ENCODE measurements at regions not wholly inside any gene's neighbourhood (a gene's known extent, or its start where the extent isn't known, plus 50 kb on each side); places are given as distances from the start of the nearest gene placed in this dataset.

- DNase-seq, result no peak
- FAIRE-seq, result no peak
- H3K4me1 ChIP-seq (ENCODE audit: control insufficient read depth in 2 of 3, insufficient read depth in 2 of 3, low read depth in 1 of 3, low read length in 3 of 3), result no peaks in the 10 kb centered on the region
- no peaks in the 10 kb centered on the region for H3K9me3 ChIP-seq (ENCODE audit: control insufficient read depth in 2 of 3, insufficient read depth in 1 of 3, low read length in 3 of 3)
- no peak overlapping the region for H3K27ac ChIP-seq (ENCODE audit: low read depth in 2 of 2, low read length in 2 of 2)
- intact Hi-C loops (cut with DNase I), result no loop called here
- TF ChIP-seq CTCF (IDR thresholded peaks at IDR 0.05; ENCODE audit: borderline replicate concordance, extremely low read depth, insufficient read depth), result no peak
- no peaks in the 10 kb centered on the region for H3K27me3 ChIP-seq (ENCODE audit: control insufficient read depth, insufficient read depth, low read length)
- no peaks in the 10 kb centered on the region for H3K36me3 ChIP-seq (ENCODE audit: control insufficient read depth in 2 of 3, insufficient read depth in 3 of 3, low read length in 3 of 3)
- H3K4me3 ChIP-seq (ENCODE audit: low read length in 3 of 3), result no peak overlapping the region
- H3K9ac ChIP-seq (ENCODE audit: low read length in 3 of 3), result no peak overlapping the region
Measured at GRCh38 chr21:29454179-29454578, 155.5 kb downstream of the BACH1 start.

GRCh38 chr21:29462479-29462878 is 163.8 kb downstream of the BACH1 start:
- no peak for DNase-seq
- no peaks in the 10 kb centered on the region for H3K27me3 ChIP-seq (ENCODE audit: control insufficient read depth, insufficient read depth, low read length)
- no peaks in the 10 kb centered on the region for H3K36me3 ChIP-seq (ENCODE audit: control insufficient read depth in 2 of 3, insufficient read depth in 3 of 3, low read length in 3 of 3)
- TF ChIP-seq CTCF (IDR thresholded peaks at IDR 0.05; ENCODE audit: borderline replicate concordance, extremely low read depth, insufficient read depth), result no peak
- intact Hi-C loops (cut with DNase I), result no loop called here
- H3K27ac ChIP-seq (ENCODE audit: low read depth in 2 of 2, low read length in 2 of 2), result no peak overlapping the region
- H3K4me3 ChIP-seq (ENCODE audit: low read length in 3 of 3), result no peak overlapping the region
- H3K4me1 ChIP-seq (ENCODE audit: control insufficient read depth in 2 of 3, insufficient read depth in 2 of 3, low read depth in 1 of 3, low read length in 3 of 3), result no peaks in the 10 kb centered on the region
- FAIRE-seq, result no peak
- no peaks in the 10 kb centered on the region for H3K9me3 ChIP-seq (ENCODE audit: control insufficient read depth in 2 of 3, insufficient read depth in 1 of 3, low read length in 3 of 3)
- no peak overlapping the region for H3K9ac ChIP-seq (ENCODE audit: low read length in 3 of 3)

GRCh38 chr21:29465546-29465945 is 166.8 kb downstream of the BACH1 start:
- Histone ChIP-seq H3K9me3 (ENCODE audit: control insufficient read depth in 2 of 3, insufficient read depth in 1 of 3, low read length in 3 of 3) (no peaks in the 10 kb centered on the region), H3K36me3 (ENCODE audit: control insufficient read depth in 2 of 3, insufficient read depth in 3 of 3, low read length in 3 of 3) (no peaks in the 10 kb centered on the region), H3K4me3 (ENCODE audit: low read length in 3 of 3) (no peak overlapping the region), H3K4me1 (ENCODE audit: control insufficient read depth in 2 of 3, insufficient read depth in 2 of 3, low read depth in 1 of 3, low read length in 3 of 3) (no peaks in the 10 kb centered on the region), H3K9ac (ENCODE audit: low read length in 3 of 3) (no peak overlapping the region), H3K27ac (ENCODE audit: low read depth in 2 of 2, low read length in 2 of 2) (no peak overlapping the region), H3K27me3 (ENCODE audit: control insufficient read depth, insufficient read depth, low read length) (no peaks in the 10 kb centered on the region)
- intact Hi-C loops (cut with DNase I), result no loop called here
- DNase-seq (no peak), FAIRE-seq (no peak)
- TF ChIP-seq CTCF (IDR thresholded peaks at IDR 0.05; ENCODE audit: borderline replicate concordance, extremely low read depth, insufficient read depth), result no peak

- TF ChIP-seq CTCF (IDR thresholded peaks at IDR 0.05; ENCODE audit: borderline replicate concordance, extremely low read depth, insufficient read depth), result no peak
- Histone ChIP-seq H3K9ac (ENCODE audit: low read length in 3 of 3) (no peak overlapping the region), H3K9me3 (ENCODE audit: control insufficient read depth in 2 of 3, insufficient read depth in 1 of 3, low read length in 3 of 3) (no peaks in the 10 kb centered on the region), H3K4me3 (ENCODE audit: low read length in 3 of 3) (no peak overlapping the region), H3K27me3 (ENCODE audit: control insufficient read depth, insufficient read depth, low read length) (no peaks in the 10 kb centered on the region), H3K4me1 (ENCODE audit: control insufficient read depth in 2 of 3, insufficient read depth in 2 of 3, low read depth in 1 of 3, low read length in 3 of 3) (no peaks in the 10 kb centered on the region), H3K36me3 (ENCODE audit: control insufficient read depth in 2 of 3, insufficient read depth in 3 of 3, low read length in 3 of 3) (no peaks in the 10 kb centered on the region), H3K27ac (ENCODE audit: low read depth in 2 of 2, low read length in 2 of 2) (no peak overlapping the region)
- intact Hi-C loops (cut with DNase I), result no loop called here
- DNase-seq (no peak), FAIRE-seq (no peak)
Measured at GRCh38 chr21:29466532-29466931, 167.8 kb downstream of the BACH1 start.
